ENCODE measurements at regions not wholly inside any gene's neighbourhood (a gene's known extent, or its start where the extent isn't known, plus 50 kb on each side); places are given as distances from the start of the nearest gene placed in this dataset.

DNA sequence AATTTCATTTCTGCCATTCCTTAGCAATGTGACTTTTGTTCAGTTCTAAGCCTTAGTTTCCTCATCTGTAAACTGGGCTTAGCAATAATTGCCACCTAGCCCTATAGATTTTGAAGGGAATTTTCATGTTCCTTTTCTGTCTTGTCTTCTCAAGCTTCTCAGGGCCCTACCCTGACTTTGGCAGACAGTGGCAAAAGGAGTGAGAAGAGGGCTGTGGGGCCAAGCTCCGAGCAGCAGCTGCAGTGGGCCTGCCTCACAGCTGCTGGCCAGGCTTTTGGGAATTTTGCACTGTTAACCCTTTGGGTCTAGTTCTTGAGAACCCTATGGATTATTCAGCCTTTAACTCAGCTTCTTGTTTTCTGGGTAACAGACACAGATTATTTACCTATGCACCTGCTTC, 67.6 kb upstream of the IGSF1 start:
- Histone ChIP-seq H3K4me3 (ENCODE audit: low read depth, low read length) (no peak overlapping the region), H3K9me3 (ENCODE audit: control insufficient read depth, insufficient read depth, low read depth, low read length) (no peaks in the 10 kb centered on the region), H3K36me3 (ENCODE audit: control insufficient read depth in 2 of 2, insufficient read depth in 1 of 2, low read length in 2 of 2) (no peaks in the 10 kb centered on the region), H3K4me1 (ENCODE audit: control insufficient read depth, insufficient read depth, low read length) (no peaks in the 10 kb centered on the region), H3K27ac (ENCODE audit: extremely low read depth, low read depth, low read length) (no peak overlapping the region)
- ChIA-PET POLR2A (no interaction called here), CTCF (no interaction called here)
- no peak for TF ChIP-seq ZNF211 (tag by site-specific recombination; IDR thresholded peaks at IDR 0.05; ENCODE audit: low read depth)
- TF ChIP-seq ZNF202 (tag by site-specific recombination; IDR thresholded peaks at IDR 0.05; ENCODE audit: borderline replicate concordance) = no peak
- TF ChIP-seq ZNF239 (tag by site-specific recombination; IDR thresholded peaks at IDR 0.05) = no peak
- TF ChIP-seq ZNF155 (tag by site-specific recombination; IDR thresholded peaks at IDR 0.05) = no peak
- TF ChIP-seq, protein P1, sequence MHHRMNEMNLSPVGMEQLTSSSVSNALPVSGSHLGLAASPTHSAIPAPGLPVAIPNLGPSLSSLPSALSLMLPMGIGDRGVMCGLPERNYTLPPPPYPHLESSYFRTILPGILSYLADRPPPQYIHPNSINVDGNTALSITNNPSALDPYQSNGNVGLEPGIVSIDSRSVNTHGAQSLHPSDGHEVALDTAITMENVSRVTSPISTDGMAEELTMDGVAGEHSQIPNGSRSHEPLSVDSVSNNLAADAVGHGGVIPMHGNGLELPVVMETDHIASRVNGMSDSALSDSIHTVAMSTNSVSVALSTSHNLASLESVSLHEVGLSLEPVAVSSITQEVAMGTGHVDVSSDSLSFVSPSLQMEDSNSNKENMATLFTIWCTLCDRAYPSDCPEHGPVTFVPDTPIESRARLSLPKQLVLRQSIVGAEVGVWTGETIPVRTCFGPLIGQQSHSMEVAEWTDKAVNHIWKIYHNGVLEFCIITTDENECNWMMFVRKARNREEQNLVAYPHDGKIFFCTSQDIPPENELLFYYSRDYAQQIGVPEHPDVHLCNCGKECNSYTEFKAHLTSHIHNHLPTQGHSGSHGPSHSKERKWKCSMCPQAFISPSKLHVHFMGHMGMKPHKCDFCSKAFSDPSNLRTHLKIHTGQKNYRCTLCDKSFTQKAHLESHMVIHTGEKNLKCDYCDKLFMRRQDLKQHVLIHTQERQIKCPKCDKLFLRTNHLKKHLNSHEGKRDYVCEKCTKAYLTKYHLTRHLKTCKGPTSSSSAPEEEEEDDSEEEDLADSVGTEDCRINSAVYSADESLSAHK (tag by site-specific recombination; IDR thresholded peaks at IDR 0.05) = no peak
- no peak for TF ChIP-seq ZNF341 (tag by site-specific recombination; IDR thresholded peaks at IDR 0.05; ENCODE audit: low read depth)
- no peak for TF ChIP-seq OVOL3 (tag by site-specific recombination; IDR thresholded peaks at IDR 0.05)
- no peak for TF ChIP-seq MYNN (tag by site-specific recombination; IDR thresholded peaks at IDR 0.05; ENCODE audit: borderline replicate concordance)
- no peak for TF ChIP-seq ZBTB21 (tag by site-specific recombination; IDR thresholded peaks at IDR 0.05)
- no peak for TF ChIP-seq GLIS1 (tag by site-specific recombination; IDR thresholded peaks at IDR 0.05)
- no peak for TF ChIP-seq ZFP69B (tag by site-specific recombination; IDR thresholded peaks at IDR 0.05)
- TF ChIP-seq, protein P2, sequence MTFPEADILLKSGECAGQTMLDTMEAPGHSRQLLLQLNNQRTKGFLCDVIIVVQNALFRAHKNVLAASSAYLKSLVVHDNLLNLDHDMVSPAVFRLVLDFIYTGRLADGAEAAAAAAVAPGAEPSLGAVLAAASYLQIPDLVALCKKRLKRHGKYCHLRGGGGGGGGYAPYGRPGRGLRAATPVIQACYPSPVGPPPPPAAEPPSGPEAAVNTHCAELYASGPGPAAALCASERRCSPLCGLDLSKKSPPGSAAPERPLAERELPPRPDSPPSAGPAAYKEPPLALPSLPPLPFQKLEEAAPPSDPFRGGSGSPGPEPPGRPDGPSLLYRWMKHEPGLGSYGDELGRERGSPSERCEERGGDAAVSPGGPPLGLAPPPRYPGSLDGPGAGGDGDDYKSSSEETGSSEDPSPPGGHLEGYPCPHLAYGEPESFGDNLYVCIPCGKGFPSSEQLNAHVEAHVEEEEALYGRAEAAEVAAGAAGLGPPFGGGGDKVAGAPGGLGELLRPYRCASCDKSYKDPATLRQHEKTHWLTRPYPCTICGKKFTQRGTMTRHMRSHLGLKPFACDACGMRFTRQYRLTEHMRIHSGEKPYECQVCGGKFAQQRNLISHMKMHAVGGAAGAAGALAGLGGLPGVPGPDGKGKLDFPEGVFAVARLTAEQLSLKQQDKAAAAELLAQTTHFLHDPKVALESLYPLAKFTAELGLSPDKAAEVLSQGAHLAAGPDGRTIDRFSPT (tag by site-specific recombination; IDR thresholded peaks at IDR 0.05) = no peak
- no peak for TF ChIP-seq KLF10 (tag by site-specific recombination; IDR thresholded peaks at IDR 0.05)
- TF ChIP-seq AEBP2 (tag by site-specific recombination; IDR thresholded peaks at IDR 0.05; ENCODE audit: borderline replicate concordance) = no peak
- TF ChIP-seq GLI4 (tag by site-specific recombination; IDR thresholded peaks at IDR 0.05) = no peak
- TF ChIP-seq ZNF792 (tag by site-specific recombination; IDR thresholded peaks at IDR 0.05) = no peak

- Histone ChIP-seq H3K4me3 (ENCODE audit: low read depth, low read length) (no peak overlapping the region), H3K4me1 (ENCODE audit: control insufficient read depth, insufficient read depth, low read length) (no peaks in the 10 kb centered on the region), H3K36me3 (ENCODE audit: control insufficient read depth in 2 of 2, insufficient read depth in 1 of 2, low read length in 2 of 2) (no peaks in the 10 kb centered on the region), H3K9me3 (ENCODE audit: control insufficient read depth, insufficient read depth, low read depth, low read length) (no peaks in the 10 kb centered on the region), H3K27ac (ENCODE audit: extremely low read depth, low read depth, low read length) (no peak overlapping the region)
- ChIA-PET POLR2A (no interaction called here), CTCF (no interaction called here)
- TF ChIP-seq WT1 (tag by site-specific recombination; IDR thresholded peaks at IDR 0.05) (no peak), ZNF558 (tag by site-specific recombination; IDR thresholded peaks at IDR 0.05) (no peak), ZNF677 (tag by site-specific recombination; IDR thresholded peaks at IDR 0.05) (no peak), ZNF76 (tag by site-specific recombination; IDR thresholded peaks at IDR 0.05; ENCODE audit: borderline replicate concordance, low read depth) (no peak), ZNF843 (tag by site-specific recombination; IDR thresholded peaks at IDR 0.05) (no peak), ZNF768 (tag by site-specific recombination; IDR thresholded peaks at IDR 0.05) (no peak), SP3 (tag by site-specific recombination; IDR thresholded peaks at IDR 0.05) (no peak)
- TF ChIP-seq, protein P3, sequence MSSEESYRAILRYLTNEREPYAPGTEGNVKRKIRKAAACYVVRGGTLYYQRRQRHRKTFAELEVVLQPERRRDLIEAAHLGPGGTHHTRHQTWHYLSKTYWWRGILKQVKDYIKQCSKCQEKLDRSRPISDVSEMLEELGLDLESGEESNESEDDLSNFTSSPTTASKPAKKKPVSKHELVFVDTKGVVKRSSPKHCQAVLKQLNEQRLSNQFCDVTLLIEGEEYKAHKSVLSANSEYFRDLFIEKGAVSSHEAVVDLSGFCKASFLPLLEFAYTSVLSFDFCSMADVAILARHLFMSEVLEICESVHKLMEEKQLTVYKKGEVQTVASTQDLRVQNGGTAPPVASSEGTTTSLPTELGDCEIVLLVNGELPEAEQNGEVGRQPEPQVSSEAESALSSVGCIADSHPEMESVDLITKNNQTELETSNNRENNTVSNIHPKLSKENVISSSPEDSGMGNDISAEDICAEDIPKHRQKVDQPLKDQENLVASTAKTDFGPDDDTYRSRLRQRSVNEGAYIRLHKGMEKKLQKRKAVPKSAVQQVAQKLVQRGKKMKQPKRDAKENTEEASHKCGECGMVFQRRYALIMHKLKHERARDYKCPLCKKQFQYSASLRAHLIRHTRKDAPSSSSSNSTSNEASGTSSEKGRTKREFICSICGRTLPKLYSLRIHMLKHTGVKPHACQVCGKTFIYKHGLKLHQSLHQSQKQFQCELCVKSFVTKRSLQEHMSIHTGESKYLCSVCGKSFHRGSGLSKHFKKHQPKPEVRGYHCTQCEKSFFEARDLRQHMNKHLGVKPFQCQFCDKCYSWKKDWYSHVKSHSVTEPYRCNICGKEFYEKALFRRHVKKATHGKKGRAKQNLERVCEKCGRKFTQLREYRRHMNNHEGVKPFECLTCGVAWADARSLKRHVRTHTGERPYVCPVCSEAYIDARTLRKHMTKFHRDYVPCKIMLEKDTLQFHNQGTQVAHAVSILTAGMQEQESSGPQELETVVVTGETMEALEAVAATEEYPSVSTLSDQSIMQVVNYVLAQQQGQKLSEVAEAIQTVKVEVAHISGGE (tag by site-specific recombination; conservative IDR thresholded peaks at IDR 0.05; ENCODE audit: low read depth) = no peak
- TF ChIP-seq, protein P4, sequence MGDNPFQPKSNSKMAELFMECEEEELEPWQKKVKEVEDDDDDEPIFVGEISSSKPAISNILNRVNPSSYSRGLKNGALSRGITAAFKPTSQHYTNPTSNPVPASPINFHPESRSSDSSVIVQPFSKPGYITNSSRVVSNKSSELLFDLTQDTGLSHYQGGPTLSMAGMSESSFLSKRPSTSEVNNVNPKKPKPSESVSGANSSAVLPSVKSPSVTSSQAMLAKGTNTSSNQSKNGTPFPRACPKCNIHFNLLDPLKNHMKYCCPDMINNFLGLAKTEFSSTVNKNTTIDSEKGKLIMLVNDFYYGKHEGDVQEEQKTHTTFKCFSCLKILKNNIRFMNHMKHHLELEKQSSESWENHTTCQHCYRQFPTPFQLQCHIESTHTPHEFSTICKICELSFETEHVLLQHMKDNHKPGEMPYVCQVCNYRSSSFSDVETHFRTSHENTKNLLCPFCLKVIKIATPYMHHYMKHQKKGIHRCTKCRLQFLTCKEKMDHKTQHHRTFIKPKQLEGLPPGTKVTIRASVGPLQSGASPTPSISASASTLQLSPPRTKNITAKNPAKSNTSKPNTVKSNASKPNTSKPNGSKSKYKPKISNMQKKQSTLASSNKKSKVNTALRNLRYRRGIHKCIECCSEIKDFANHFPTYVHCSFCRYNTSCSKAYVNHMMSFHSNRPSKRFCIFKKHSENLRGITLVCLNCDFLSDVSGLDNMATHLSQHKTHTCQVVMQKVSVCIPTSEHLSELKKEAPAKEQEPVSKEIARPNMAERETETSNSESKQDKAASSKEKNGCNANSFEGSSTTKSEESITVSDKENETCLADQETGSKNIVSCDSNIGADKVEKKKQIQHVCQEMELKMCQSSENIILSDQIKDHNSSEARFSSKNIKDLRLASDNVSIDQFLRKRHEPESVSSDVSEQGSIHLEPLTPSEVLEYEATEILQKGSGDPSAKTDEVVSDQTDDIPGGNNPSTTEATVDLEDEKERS (tag by site-specific recombination; IDR thresholded peaks at IDR 0.05) = no peak
Observed at GRCh38 chrX:131359611-131360010, 70.5 kb upstream of the IGSF1 start.
